Activated CD4-positive, CD25-positive, alpha-beta regulatory T cell (primary cell): ENCODE measurements at regions not wholly inside any gene's neighbourhood (a gene's known extent, or its start where the extent isn't known, plus 50 kb on each side); places are given as distances from the start of the nearest gene placed in this dataset.

Source experiments
- DNase-seq, 4 experiments: peaks; one replicate each; lab custom pipeline; 2025; lab: John Stamatoyannopoulos, UW

GRCh38 chr5:105817914-105818313, 1852.8 kb downstream of the EFNA5 start:
- no peak for DNase-seq

- no peak for DNase-seq
Measured at GRCh38 chr5:105817416-105817815, 1853.3 kb downstream of the EFNA5 start.

GRCh38 chr5:105816961-105817360, 1853.8 kb downstream of the EFNA5 start:
- DNase-seq, result no peak

- no peak for DNase-seq
Measured at GRCh38 chr5:105812304-105812703, 1858.4 kb downstream of the EFNA5 start.

- DNase-seq, result no peak
Measured at GRCh38 chr5:105807951-105808350, 1862.8 kb downstream of the EFNA5 start.

GRCh38 chr5:105807290-105807689, 1863.4 kb downstream of the EFNA5 start:
- DNase-seq, result no peak

- no peak for DNase-seq
Measured at GRCh38 chr5:105806596-105806995, 1864.1 kb downstream of the EFNA5 start.

GRCh38 chr5:105803431-105803830, 1867.3 kb downstream of the EFNA5 start:
- DNase-seq, result no peak

- DNase-seq, result no peak
Measured at GRCh38 chr5:105794578-105794977, 1876.2 kb downstream of the EFNA5 start.

GRCh38 chr5:105789246-105789645, 1881.5 kb downstream of the EFNA5 start:
- no peak for DNase-seq

- no peak for DNase-seq
Measured at GRCh38 chr5:105783811-105784210, 1886.9 kb downstream of the EFNA5 start.

- DNase-seq, result no peak
Measured at GRCh38 chr5:105782501-105782900, 1888.2 kb downstream of the EFNA5 start.

- no peak for DNase-seq
Measured at GRCh38 chr5:105773241-105773640, 1897.5 kb downstream of the EFNA5 start.

- no peak for DNase-seq
Measured at GRCh38 chr5:105767267-105767666, 1903.5 kb downstream of the EFNA5 start.

GRCh38 chr5:105762728-105763127, 1908.0 kb downstream of the EFNA5 start:
- DNase-seq, result no peak

- DNase-seq, result no peak
Measured at GRCh38 chr5:105754056-105754455, 1916.7 kb downstream of the EFNA5 start.

- DNase-seq, result no peak
Measured at GRCh38 chr5:105752801-105753200, 1917.9 kb downstream of the EFNA5 start.

- no peak for DNase-seq
Measured at GRCh38 chr5:105751908-105752307, 1918.8 kb downstream of the EFNA5 start.

- no peak for DNase-seq
Measured at GRCh38 chr5:105745111-105745510, 1925.6 kb downstream of the EFNA5 start.

- no peak for DNase-seq
Measured at GRCh38 chr5:105740242-105740641, 1930.5 kb downstream of the EFNA5 start.

- no peak for DNase-seq
Measured at GRCh38 chr5:105739732-105740131, 1931.0 kb downstream of the EFNA5 start.

- no peak for DNase-seq
Measured at GRCh38 chr5:105735704-105736103, 1935.0 kb downstream of the EFNA5 start.

- no peak for DNase-seq
Measured at GRCh38 chr5:105730982-105731381, 1939.8 kb downstream of the EFNA5 start.

GRCh38 chr5:105726093-105726492, 1944.6 kb downstream of the EFNA5 start:
- no peak for DNase-seq

- DNase-seq, result no peak
Measured at GRCh38 chr5:105708442-105708841, 1962.3 kb downstream of the EFNA5 start.
